Caco-2 (cell line): ENCODE measurements at regions not wholly inside any gene's neighbourhood (a gene's known extent, or its start where the extent isn't known, plus 50 kb on each side); places are given as distances from the start of the nearest gene placed in this dataset.
"Not testable (repeated sequence)": the region's sequence is repeated elsewhere in the genome, so short reads cannot be mapped to it uniquely, and the experiment has no call there.

Experiments used
- BruUV-seq: library from RNA; stranded (reverse); fragments of 400-500 nt; replicated peaks from 2 replicates; lab custom pipeline; 2021; lab: Mats Ljungman, UMichigan
- CTCF ChIA-PET: fragments of 300-600 bp; sonication (Branson Sonifier 250); formaldehyde crosslinking; loops from one replicate; lab custom pipeline; 2022; ENCODE audit warnings: antibody characterized with exemption; lab: Charles Lee
- POLR2A ChIA-PET: fragments of 300-600 bp; sonication (Branson Sonifier 250); formaldehyde crosslinking; loops from one replicate; lab custom pipeline; 2022; ENCODE audit warnings: antibody characterized with exemption; lab: Charles Lee
- DNase-seq, 2 experiments: peaks; one replicate each; pipeline versions ENCODE4 v3.0.0 to v3.0.0-alpha.2; 2020 to 2022
- H3K27me3 ChIP-seq: replicated peaks from 2 replicates; pipeline ENCODE4 v1.6.0; 2011; ENCODE audit warnings: low read length; ENCODE audit not compliant: control insufficient read depth, insufficient read depth
- H3K36me3 ChIP-seq: 2 replicates; pipeline ENCODE4 v1.5.1; 2011; ENCODE audit warnings: low read length; ENCODE audit not compliant: control insufficient read depth, insufficient read depth
- H3K4me1 ChIP-seq: fragments of 250-450 bp; sonication (Bioruptor Pico); 2 replicates; pipeline ENCODE4 v1.5.1; 2020; ENCODE audit warnings: mild to moderate bottlenecking
- H3K4me3 ChIP-seq: 2 replicates; pipeline ENCODE4 v1.5.1; 2011; ENCODE audit warnings: low read depth, mild to moderate bottlenecking, control low read depth, low read length
- H3K9me3 ChIP-seq: fragments of 250-450 bp; sonication (Bioruptor Pico); 2 replicates; pipeline ENCODE4 v1.5.1; 2020; ENCODE audit warnings: mild to moderate bottlenecking, moderate library complexity
- H3K27ac Mint-ChIP-seq: one replicate; pipeline ENCODE4 v1.8.0; 2022; ENCODE audit warnings: mixed read lengths; ENCODE audit not compliant: unreplicated experiment
- H3K27me3 Mint-ChIP-seq: one replicate; pipeline ENCODE4 v1.8.0; 2022; ENCODE audit warnings: mixed read lengths; ENCODE audit not compliant: insufficient read depth, unreplicated experiment
- H3K36me3 Mint-ChIP-seq: one replicate; pipeline ENCODE4 v1.8.0; 2022; ENCODE audit warnings: mild to moderate bottlenecking, mixed read lengths; ENCODE audit not compliant: insufficient read depth, unreplicated experiment
- H3K4me1 Mint-ChIP-seq: one replicate; pipeline ENCODE4 v1.8.0; 2022; ENCODE audit warnings: low read depth, mixed read lengths; ENCODE audit not compliant: unreplicated experiment
- H3K4me3 Mint-ChIP-seq: one replicate; pipeline ENCODE4 v1.8.0; 2022; ENCODE audit warnings: mild to moderate bottlenecking, moderate library complexity, mixed read lengths; ENCODE audit not compliant: unreplicated experiment
- H3K9me3 Mint-ChIP-seq: one replicate; pipeline ENCODE4 v1.8.0; 2022; ENCODE audit warnings: mixed read lengths; ENCODE audit not compliant: unreplicated experiment
- intact Hi-C: fragments of 100-400 bp; cut with micrococcal nuclease; formaldehyde crosslinking; loops from one replicate; pipeline ENCODE4 v1.10.0; 2022; ENCODE audit not compliant: unreplicated experiment
- TF ChIP-seq, protein P1 (sequence below), 2 experiments: fragments of 200-600 bp in 1 of 2; IDR thresholded peaks; 1 replicate in 1 of 2; 2 replicates in 1 of 2; pipeline versions ENCODE4 v1.5.1 to v1.8.0; 2011 to 2022; ENCODE audit warnings: antibody characterized with exemption in 1 of 2, control low read depth in 1 of 2, inconsistent platforms in 1 of 2, low read depth in 1 of 2, low read length in 1 of 2, mild to moderate bottlenecking in 1 of 2, moderate library complexity in 1 of 2; ENCODE audit not compliant: insufficient read depth in 1 of 2, severe bottlenecking in 1 of 2, unreplicated experiment in 1 of 2

- Mint-ChIP-seq H3K4me1 (no peaks in the 10 kb centered on the region), H3K9me3 (peaks cover 17% of the 10 kb centered on the region), H3K4me3 (no peak overlapping the region), H3K27me3 (no peaks in the 10 kb centered on the region), H3K27ac (no peak overlapping the region), H3K36me3 (no peaks in the 10 kb centered on the region)
- intact Hi-C loops, result no loop called here
- no peaks in the 10 kb centered on the region for H3K36me3 ChIP-seq
- peaks cover 17% of the 10 kb centered on the region; the same call in 1 of the 2 replicates for H3K9me3 ChIP-seq
- no peak for DNase-seq
- TF ChIP-seq, protein P1, sequence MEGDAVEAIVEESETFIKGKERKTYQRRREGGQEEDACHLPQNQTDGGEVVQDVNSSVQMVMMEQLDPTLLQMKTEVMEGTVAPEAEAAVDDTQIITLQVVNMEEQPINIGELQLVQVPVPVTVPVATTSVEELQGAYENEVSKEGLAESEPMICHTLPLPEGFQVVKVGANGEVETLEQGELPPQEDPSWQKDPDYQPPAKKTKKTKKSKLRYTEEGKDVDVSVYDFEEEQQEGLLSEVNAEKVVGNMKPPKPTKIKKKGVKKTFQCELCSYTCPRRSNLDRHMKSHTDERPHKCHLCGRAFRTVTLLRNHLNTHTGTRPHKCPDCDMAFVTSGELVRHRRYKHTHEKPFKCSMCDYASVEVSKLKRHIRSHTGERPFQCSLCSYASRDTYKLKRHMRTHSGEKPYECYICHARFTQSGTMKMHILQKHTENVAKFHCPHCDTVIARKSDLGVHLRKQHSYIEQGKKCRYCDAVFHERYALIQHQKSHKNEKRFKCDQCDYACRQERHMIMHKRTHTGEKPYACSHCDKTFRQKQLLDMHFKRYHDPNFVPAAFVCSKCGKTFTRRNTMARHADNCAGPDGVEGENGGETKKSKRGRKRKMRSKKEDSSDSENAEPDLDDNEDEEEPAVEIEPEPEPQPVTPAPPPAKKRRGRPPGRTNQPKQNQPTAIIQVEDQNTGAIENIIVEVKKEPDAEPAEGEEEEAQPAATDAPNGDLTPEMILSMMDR (IDR thresholded peaks at IDR 0.05; ENCODE audit: insufficient read depth in 1 of 2, low read depth in 1 of 2, low read length in 1 of 2, severe bottlenecking in 1 of 2, unreplicated experiment in 1 of 2), result no peak
- no TSS peak for BruUV-seq
- H3K4me1 ChIP-seq, result no peaks in the 10 kb centered on the region
- ChIA-PET CTCF (no interaction called here), POLR2A (no interaction called here)
- H3K4me3 ChIP-seq, result no peak overlapping the region
- H3K27me3 ChIP-seq, result no peaks in the 10 kb centered on the region
Observed at GRCh38 chr5:85990998-85991397, 626.7 kb upstream of the COX7C start.

DNA sequence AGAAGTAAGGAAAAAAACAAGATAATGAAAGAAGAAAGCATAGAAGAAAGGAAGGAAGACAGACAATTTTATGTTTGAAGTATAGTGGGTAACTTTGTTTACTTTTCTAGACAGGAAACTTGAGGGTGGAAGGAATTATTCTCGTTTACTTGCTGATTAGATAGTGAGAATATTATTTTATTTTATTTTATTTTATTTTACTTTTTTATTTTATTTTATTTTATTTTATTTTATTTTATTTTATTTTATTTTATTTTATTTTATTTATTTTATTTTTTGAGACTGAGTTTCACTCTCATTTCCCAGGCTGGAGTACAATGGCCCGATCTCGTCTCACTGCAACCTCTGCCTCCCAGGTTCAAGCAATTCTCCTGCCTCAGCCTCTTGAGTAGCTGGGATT, 623.1 kb upstream of the COX7C start:
- H3K4me3 Mint-ChIP-seq, H3K36me3 ChIP-seq, intact Hi-C loops, H3K4me1 Mint-ChIP-seq, H3K27me3 ChIP-seq, H3K4me3 ChIP-seq, BruUV-seq, POLR2A ChIA-PET, H3K36me3 Mint-ChIP-seq, H3K4me1 ChIP-seq, H3K27me3 Mint-ChIP-seq, CTCF ChIA-PET, DNase-seq, H3K27ac Mint-ChIP-seq: not testable (repeated sequence)
- H3K9me3 Mint-ChIP-seq, result peaks cover 11% of the 10 kb centered on the region
- H3K9me3 ChIP-seq, result peaks cover 17% of the 10 kb centered on the region; the same call in 1 of the 2 replicates

GRCh38 chr5:85998656-85999055, 619.1 kb upstream of the COX7C start:
- Mint-ChIP-seq H3K9me3 (no peaks in the 10 kb centered on the region), H3K4me1 (no peaks in the 10 kb centered on the region), H3K27ac (no peak overlapping the region), H3K36me3 (no peaks in the 10 kb centered on the region), H3K4me3 (no peak overlapping the region), H3K27me3 (no peaks in the 10 kb centered on the region)
- CTCF ChIA-PET, result no interaction called here
- Histone ChIP-seq H3K9me3 (no peaks in the 10 kb centered on the region), H3K36me3 (no peaks in the 10 kb centered on the region), H3K4me3 (no peak overlapping the region), H3K27me3 (no peaks in the 10 kb centered on the region), H3K4me1 (no peaks in the 10 kb centered on the region)
- intact Hi-C loops, result no loop called here
- TF ChIP-seq, protein P1 (IDR thresholded peaks at IDR 0.05; ENCODE audit: insufficient read depth in 1 of 2, low read depth in 1 of 2, low read length in 1 of 2, severe bottlenecking in 1 of 2, unreplicated experiment in 1 of 2), result no peak
- POLR2A ChIA-PET, result no interaction called here
- BruUV-seq, result no TSS peak
- no peak for DNase-seq

GRCh38 chr5:86008293-86008692, 609.4 kb upstream of the COX7C start:
- POLR2A ChIA-PET, result no interaction called here
- Mint-ChIP-seq H3K27me3 (no peaks in the 10 kb centered on the region), H3K27ac (no peak overlapping the region), H3K4me3 (no peak overlapping the region), H3K4me1 (no peaks in the 10 kb centered on the region), H3K9me3 (peaks cover 11% of the 10 kb centered on the region), H3K36me3 (no peaks in the 10 kb centered on the region)
- Histone ChIP-seq H3K27me3 (no peaks in the 10 kb centered on the region), H3K36me3 (no peaks in the 10 kb centered on the region), H3K4me3 (no peak overlapping the region), H3K4me1 (no peaks in the 10 kb centered on the region), H3K9me3 (no peaks in the 10 kb centered on the region)
- intact Hi-C loops, result no loop called here
- no TSS peak for BruUV-seq
- DNase-seq, result no peak
- TF ChIP-seq, protein P1 (IDR thresholded peaks at IDR 0.05; ENCODE audit: insufficient read depth in 1 of 2, low read depth in 1 of 2, low read length in 1 of 2, severe bottlenecking in 1 of 2, unreplicated experiment in 1 of 2), result no peak
- CTCF ChIA-PET, result no interaction called here
